Skin of body (tissue), 2 donors: ENCODE measurements at regions not wholly inside any gene's neighbourhood (a gene's known extent, or its start where the extent isn't known, plus 50 kb on each side); places are given as distances from the start of the nearest gene placed in this dataset. TPM values are rescaled to one million over a fixed set of nuclear protein-coding genes. Genes with fewer than 3 reads are reported as not detected.

Experiments used
- DNase-seq: peaks from one replicate; lab custom pipeline; 2025; lab: John Stamatoyannopoulos, UW
- small RNA-seq: library from RNA; depleted of rRNA; stranded (forward); fragments of <200 nt; gene quantifications from one replicate; pipeline ENCODE3, GENCODE V24; 2014; ENCODE audit warnings: low replicate concordance

DNA sequence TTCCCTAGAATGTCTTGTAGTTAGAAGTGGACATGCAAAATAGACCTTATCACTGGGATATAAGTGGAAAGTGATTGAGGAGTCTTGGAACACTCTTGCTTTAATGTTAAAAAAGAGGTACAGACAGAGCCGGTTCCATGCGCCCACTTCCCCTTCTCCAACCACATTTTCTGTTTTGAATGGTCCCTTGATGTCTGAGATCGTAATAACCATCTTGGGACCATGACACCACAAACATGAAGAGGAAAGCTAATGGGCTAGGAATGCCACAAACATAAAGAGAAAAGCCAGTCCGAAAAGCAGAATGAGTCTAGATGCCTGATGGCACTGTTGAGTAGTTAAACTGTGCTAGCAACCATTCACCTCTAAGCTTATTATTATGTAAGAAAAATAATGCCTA lies 54.8 kb upstream of the SPON1 start:
- DNase-seq, result no peak

DNA sequence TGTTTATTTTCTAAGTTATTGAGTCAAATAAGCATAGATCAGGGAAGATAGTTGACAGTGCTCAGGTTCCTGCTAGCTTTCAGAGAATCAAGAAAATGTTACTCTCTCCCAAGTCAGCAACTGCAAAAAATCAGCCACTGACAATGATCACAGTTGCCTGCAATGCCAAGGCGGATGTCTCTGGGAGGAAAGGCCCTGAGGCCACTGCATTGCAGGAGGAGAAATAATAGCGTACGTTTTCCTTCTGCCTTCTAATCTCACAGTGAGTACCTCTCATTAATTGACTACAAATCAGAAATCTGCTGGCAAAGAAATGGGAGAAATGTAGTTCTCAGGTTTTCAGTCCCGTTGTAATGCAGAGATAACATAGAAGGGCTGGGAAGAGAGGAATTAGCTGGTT lies 54.0 kb upstream of the SPON1 start:
- DNase-seq, result no peak

Small RNA genes lying in the stretch of these regions (small RNA-seq; reads per million reads assigned to genes)
- not detected for gene RNA5SP331
